Tibial nerve (tissue), 4 donors: ENCODE measurements at regions not wholly inside any gene's neighbourhood (a gene's known extent, or its start where the extent isn't known, plus 50 kb on each side); places are given as distances from the start of the nearest gene placed in this dataset.
"Not testable (repeated sequence)": the region's sequence is repeated elsewhere in the genome, so short reads cannot be mapped to it uniquely, and the experiment has no call there.

ENCODE experiments used
- DNase-seq, 2 donors: peaks; one replicate each; pipeline ENCODE4 v3.0.0-alpha.2; 2019; ENCODE audit warnings: low spot score in 2 of 2
- H3K27ac ChIP-seq, 4 donors: fragments of 200-600 bp; sonication (generic) in 3 of 4; one replicate each; pipeline ENCODE4 v1.5.1; 2017 to 2019; ENCODE audit warnings: mild to moderate bottlenecking in 1 of 4
- H3K27me3 ChIP-seq, 2 donors: fragments of 200-600 bp; sonication (generic) in 1 of 2; one replicate each; pipeline versions ENCODE4 v1.5.1 to v1.6.0; 2017 to 2019
- H3K36me3 ChIP-seq, 3 donors: fragments of 200-600 bp; sonication (generic); one replicate each; pipeline ENCODE4 v1.5.1; 2018 to 2019
- H3K4me1 ChIP-seq, 4 donors: fragments of 200-600 bp; sonication (generic) in 3 of 4; one replicate each; pipeline ENCODE4 v1.5.1; 2017 to 2019
- H3K4me3 ChIP-seq, 4 donors: fragments of 200-600 bp; sonication (generic) in 3 of 4; one replicate each; pipeline ENCODE4 v1.5.1; 2017 to 2019; ENCODE audit warnings: mild to moderate bottlenecking in 1 of 4, moderate library complexity in 1 of 4
- H3K9me3 ChIP-seq, 4 donors: fragments of 200-600 bp; sonication (generic) in 3 of 4; one replicate each; pipeline ENCODE4 v1.5.1; 2017 to 2019
- CTCF ChIP-seq, 5 experiments: fragments of 200-600 bp in 3 of 5; fragments of 450-650 bp in 2 of 5; sonication (generic) in 3 of 5; IDR thresholded peaks; one replicate each; pipeline ENCODE4 v1.5.1; 2016 to 2019; ENCODE audit warnings: antibody characterized with exemption in 5 of 5, mild to moderate bottlenecking in 3 of 5, moderate library complexity in 2 of 5
- EP300 ChIP-seq, 2 donors: sonication (generic); formaldehyde crosslinking; IDR thresholded peaks; one replicate each; pipeline ENCODE4 v1.6.1; 2017; ENCODE audit warnings: antibody characterized with exemption in 2 of 2, mild to moderate bottlenecking in 1 of 2
- POLR2A ChIP-seq, 2 donors: fragments of 450-650 bp; IDR thresholded peaks; one replicate each; pipeline ENCODE4 v1.6.1; 2017; ENCODE audit warnings: antibody characterized with exemption in 2 of 2, mild to moderate bottlenecking in 2 of 2, moderate library complexity in 2 of 2
- WGBS, 2 donors: methylation state at CpG; one replicate each; pipeline ENCODE4 v1.1.5; 2018; 5-methylcytosine and 5-hydroxymethylcytosine counted together

- WGBS, 2 donors = 89 to 90% methylated on average over 37 of the region's 37 CpGs
- peak in 1 of 2 donors; percentile 12 for DNase-seq
- no peaks in the 10 kb centered on the region for H3K27me3 ChIP-seq
These were observed 2798.7 kb upstream of the TEKT4 start for GRCh38 chr2:92072461-92073035.

GRCh38 chr2:92073036-92073814, 2798.0 kb upstream of the TEKT4 start:
- no peak overlapping the region for H3K27ac ChIP-seq
- peaks cover 0 to 27% (median 0%) of the 10 kb centered on the region in 4 donors for H3K9me3 ChIP-seq
- H3K4me3 ChIP-seq = no peak overlapping the region
- no peaks in the 10 kb centered on the region for H3K36me3 ChIP-seq
- no peak for TF ChIP-seq POLR2A (IDR thresholded peaks at IDR 0.05)
- no peak for TF ChIP-seq CTCF (IDR thresholded peaks at IDR 0.05)
- no peak for TF ChIP-seq EP300 (IDR thresholded peaks at IDR 0.05)
- WGBS, 2 donors = 92 to 96% methylated on average over 60 of the region's 60 CpGs
- no peaks in the 10 kb centered on the region for H3K4me1 ChIP-seq
- DNase-seq = peak in 1 of 2 donors; percentile 4
- H3K27me3 ChIP-seq = no peaks in the 10 kb centered on the region

More at GRCh38 chr2:92072461-92073035, 2798.7 kb upstream of the TEKT4 start:
- H3K27ac ChIP-seq = no peak overlapping the region
- no peak overlapping the region for H3K4me3 ChIP-seq
- no peaks in the 10 kb centered on the region for H3K36me3 ChIP-seq
- no peak for TF ChIP-seq POLR2A (IDR thresholded peaks at IDR 0.05)
- no peak for TF ChIP-seq EP300 (IDR thresholded peaks at IDR 0.05)
- no peak for TF ChIP-seq CTCF (IDR thresholded peaks at IDR 0.05)
- H3K9me3 ChIP-seq = peaks cover 0 to 27% (median 0%) of the 10 kb centered on the region in 4 donors
- no peaks in the 10 kb centered on the region for H3K4me1 ChIP-seq

- no peak for DNase-seq
- peaks cover 0 to 27% (median 0%) of the 10 kb centered on the region in 4 donors for H3K9me3 ChIP-seq
- no peaks in the 10 kb centered on the region for H3K4me1 ChIP-seq
- 92 to 94% methylated on average over 45 of the region's 45 CpGs for WGBS, 2 donors
- no peaks in the 10 kb centered on the region for H3K36me3 ChIP-seq
- H3K27me3 ChIP-seq = no peaks in the 10 kb centered on the region
- TF ChIP-seq CTCF (IDR thresholded peaks at IDR 0.05) = no peak
- TF ChIP-seq POLR2A (IDR thresholded peaks at IDR 0.05) = no peak
- no peak for TF ChIP-seq EP300 (IDR thresholded peaks at IDR 0.05)
- H3K27ac ChIP-seq = no peak overlapping the region
- H3K4me3 ChIP-seq = no peak overlapping the region
These were observed 2797.2 kb upstream of the TEKT4 start for GRCh38 chr2:92073815-92074548.

- WGBS, 2 donors = 72 to 85% methylated on average over 29 of the region's 29 CpGs
- Histone ChIP-seq H3K27ac (no peak overlapping the region), H3K36me3 (no peaks in the 10 kb centered on the region), H3K27me3 (no peaks in the 10 kb centered on the region), H3K4me1 (no peaks in the 10 kb centered on the region), H3K9me3 (peaks cover 0 to 29% (median 0%) of the 10 kb centered on the region in 4 donors), H3K4me3 (no peak overlapping the region)
- TF ChIP-seq EP300 (IDR thresholded peaks at IDR 0.05) (no peak), POLR2A (IDR thresholded peaks at IDR 0.05) (no peak), CTCF (IDR thresholded peaks at IDR 0.05) (no peak)
- no peak for DNase-seq
These were observed 2796.7 kb upstream of the TEKT4 start for GRCh38 chr2:92074549-92074898.

- H3K27ac ChIP-seq, DNase-seq, H3K27me3 ChIP-seq, H3K4me1 ChIP-seq, H3K36me3 ChIP-seq, H3K4me3 ChIP-seq: not testable (repeated sequence)
- WGBS, 2 donors = 81 to 84% methylated on average over 2 of the region's 2 CpGs
- H3K9me3 ChIP-seq = peaks cover 0 to 35% (median 0%) of the 10 kb centered on the region in 4 donors
These were observed 2795.9 kb upstream of the TEKT4 start for GRCh38 chr2:92075363-92075762.
